ENCODE measurements at regions not wholly inside any gene's neighbourhood (a gene's known extent, or its start where the extent isn't known, plus 50 kb on each side); places are given as distances from the start of the nearest gene placed in this dataset.

DNA sequence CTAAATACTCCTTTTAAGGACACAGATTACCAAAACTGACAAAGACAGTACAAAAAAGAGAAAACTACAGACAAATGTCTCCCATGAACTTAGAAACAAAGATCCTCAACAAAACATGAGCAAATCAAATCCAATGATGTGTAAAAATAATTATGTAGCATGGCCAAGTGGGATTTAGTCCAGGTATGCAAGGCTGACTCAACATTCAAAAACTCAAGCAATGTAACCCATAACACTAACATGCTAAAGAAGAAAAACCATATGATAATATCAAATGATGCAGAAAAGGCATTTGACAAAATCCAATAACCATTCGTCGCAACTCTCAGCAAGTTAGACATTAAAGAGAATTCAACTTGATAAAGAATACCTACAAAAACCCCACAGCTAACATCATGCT is 239.0 kb upstream of the KLHL29 start:
- no peaks in the 10 kb centered on the region for H3K4me1 ChIP-seq
- no peaks in the 10 kb centered on the region for H3K9me3 ChIP-seq
- no peak overlapping the region for H3K4me3 ChIP-seq
- no peaks in the 10 kb centered on the region for H3K36me3 ChIP-seq
- no peaks in the 10 kb centered on the region for H3K27me3 ChIP-seq
- in situ Hi-C loops (cut with MboI; ENCODE audit: low sequenced_read_pairs in 4 of 4) (no loop called here), intact Hi-C loops (cut with DNase I; ENCODE audit: low total_unique reads) (no loop called here)
- H3K27ac ChIP-seq, result no peak overlapping the region
- TF ChIP-seq POLR2A (IDR thresholded peaks at IDR 0.05), result no peak
- TF ChIP-seq, protein P1, sequence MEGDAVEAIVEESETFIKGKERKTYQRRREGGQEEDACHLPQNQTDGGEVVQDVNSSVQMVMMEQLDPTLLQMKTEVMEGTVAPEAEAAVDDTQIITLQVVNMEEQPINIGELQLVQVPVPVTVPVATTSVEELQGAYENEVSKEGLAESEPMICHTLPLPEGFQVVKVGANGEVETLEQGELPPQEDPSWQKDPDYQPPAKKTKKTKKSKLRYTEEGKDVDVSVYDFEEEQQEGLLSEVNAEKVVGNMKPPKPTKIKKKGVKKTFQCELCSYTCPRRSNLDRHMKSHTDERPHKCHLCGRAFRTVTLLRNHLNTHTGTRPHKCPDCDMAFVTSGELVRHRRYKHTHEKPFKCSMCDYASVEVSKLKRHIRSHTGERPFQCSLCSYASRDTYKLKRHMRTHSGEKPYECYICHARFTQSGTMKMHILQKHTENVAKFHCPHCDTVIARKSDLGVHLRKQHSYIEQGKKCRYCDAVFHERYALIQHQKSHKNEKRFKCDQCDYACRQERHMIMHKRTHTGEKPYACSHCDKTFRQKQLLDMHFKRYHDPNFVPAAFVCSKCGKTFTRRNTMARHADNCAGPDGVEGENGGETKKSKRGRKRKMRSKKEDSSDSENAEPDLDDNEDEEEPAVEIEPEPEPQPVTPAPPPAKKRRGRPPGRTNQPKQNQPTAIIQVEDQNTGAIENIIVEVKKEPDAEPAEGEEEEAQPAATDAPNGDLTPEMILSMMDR (IDR thresholded peaks at IDR 0.05 in 4 of 5, conservative IDR thresholded peaks at IDR 0.05 in 1 of 5), result no peak
- no peak for DNase-seq
- no peak for ATAC-seq

DNA sequence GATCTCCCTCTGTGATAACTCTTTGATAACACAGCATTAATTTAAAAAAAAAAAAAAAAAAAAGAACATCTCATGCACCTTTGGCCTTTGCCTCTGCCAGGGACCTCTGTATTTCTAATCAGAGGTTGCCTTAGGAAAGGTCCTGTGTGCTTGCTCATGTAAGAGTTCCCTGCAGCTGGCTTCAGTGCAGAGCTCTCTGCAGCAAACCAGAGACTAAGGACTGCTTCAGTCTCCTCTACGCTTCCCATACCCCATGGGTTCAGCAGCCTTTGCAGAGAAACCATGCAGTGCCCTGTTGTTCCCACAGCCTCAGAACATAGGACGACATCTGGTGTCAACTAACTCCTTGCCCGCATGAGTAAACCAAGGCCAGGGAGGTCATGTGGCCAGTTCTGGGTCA is 236.6 kb upstream of the KLHL29 start:
- Histone ChIP-seq H3K27me3 (no peaks in the 10 kb centered on the region), H3K9me3 (no peaks in the 10 kb centered on the region), H3K4me1 (no peaks in the 10 kb centered on the region), H3K27ac (no peak overlapping the region), H3K36me3 (no peaks in the 10 kb centered on the region), H3K4me3 (no peak overlapping the region)
- in situ Hi-C loops (cut with MboI; ENCODE audit: low sequenced_read_pairs in 4 of 4) (no loop called here), intact Hi-C loops (cut with DNase I; ENCODE audit: low total_unique reads) (no loop called here)
- DNase-seq (no peak), ATAC-seq (no peak)
- TF ChIP-seq, protein P1 (IDR thresholded peaks at IDR 0.05 in 4 of 5, conservative IDR thresholded peaks at IDR 0.05 in 1 of 5), result no peak
- no peak for TF ChIP-seq POLR2A (IDR thresholded peaks at IDR 0.05)

DNA sequence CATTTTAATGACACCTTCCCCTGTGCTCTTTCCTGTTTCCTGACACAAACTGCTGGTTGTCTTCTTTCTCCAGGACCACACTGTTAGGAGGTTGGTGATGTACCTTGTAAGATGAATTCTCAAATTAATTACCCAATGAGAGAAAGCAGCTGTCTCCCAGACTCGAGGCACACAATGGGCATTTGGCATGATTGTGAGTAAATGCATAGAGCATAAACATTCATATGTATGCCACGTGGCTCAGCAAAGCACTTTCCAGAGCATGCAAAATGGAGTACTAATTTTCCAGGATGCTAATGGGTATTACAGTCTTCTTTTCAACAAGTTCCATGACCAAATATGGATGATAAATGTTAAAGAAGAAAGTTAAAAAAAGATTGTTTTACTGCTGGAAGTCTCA is 235.2 kb upstream of the KLHL29 start:
- no peak overlapping the region for H3K27ac ChIP-seq
- in situ Hi-C loops (cut with MboI; ENCODE audit: low sequenced_read_pairs in 4 of 4) (no loop called here), intact Hi-C loops (cut with DNase I; ENCODE audit: low total_unique reads) (no loop called here)
- TF ChIP-seq, protein P1 (IDR thresholded peaks at IDR 0.05 in 4 of 5, conservative IDR thresholded peaks at IDR 0.05 in 1 of 5), result no peak
- TF ChIP-seq POLR2A (IDR thresholded peaks at IDR 0.05), result no peak
- no peak for DNase-seq
- no peaks in the 10 kb centered on the region for H3K27me3 ChIP-seq
- no peaks in the 10 kb centered on the region for H3K9me3 ChIP-seq
- H3K4me1 ChIP-seq, result no peaks in the 10 kb centered on the region
- ATAC-seq, result no peak
- no peak overlapping the region for H3K4me3 ChIP-seq
- H3K36me3 ChIP-seq, result no peaks in the 10 kb centered on the region

DNA sequence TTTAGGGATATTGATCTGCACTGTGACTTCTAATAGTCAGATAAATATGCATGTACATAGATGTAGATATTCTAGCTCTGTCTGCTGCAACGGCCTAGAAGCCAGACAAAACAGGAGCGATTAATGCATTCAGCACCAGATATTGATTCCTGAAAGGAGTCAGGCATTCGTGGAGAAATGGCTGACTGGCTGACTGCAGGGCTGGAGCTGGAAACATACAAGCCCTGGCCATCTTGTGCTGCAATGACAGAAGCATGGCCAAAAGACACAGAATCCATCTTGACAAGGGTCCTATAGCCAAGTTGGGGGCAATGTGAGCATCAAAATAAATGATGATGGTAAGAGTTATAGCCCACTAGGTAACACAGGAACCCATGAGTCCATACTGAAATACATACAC is 231.5 kb upstream of the KLHL29 start:
- no peak for TF ChIP-seq POLR2A (IDR thresholded peaks at IDR 0.05)
- TF ChIP-seq, protein P1 (IDR thresholded peaks at IDR 0.05 in 4 of 5, conservative IDR thresholded peaks at IDR 0.05 in 1 of 5), result no peak
- no peak for ATAC-seq
- no peak for DNase-seq
- Histone ChIP-seq H3K4me3 (no peak overlapping the region), H3K27ac (no peak overlapping the region), H3K4me1 (no peaks in the 10 kb centered on the region), H3K36me3 (no peaks in the 10 kb centered on the region), H3K9me3 (no peaks in the 10 kb centered on the region), H3K27me3 (no peaks in the 10 kb centered on the region)
- intact Hi-C loops (cut with DNase I; ENCODE audit: low total_unique reads), result no loop called here
- in situ Hi-C loops (cut with MboI; ENCODE audit: low sequenced_read_pairs in 4 of 4), result no loop called here

DNA sequence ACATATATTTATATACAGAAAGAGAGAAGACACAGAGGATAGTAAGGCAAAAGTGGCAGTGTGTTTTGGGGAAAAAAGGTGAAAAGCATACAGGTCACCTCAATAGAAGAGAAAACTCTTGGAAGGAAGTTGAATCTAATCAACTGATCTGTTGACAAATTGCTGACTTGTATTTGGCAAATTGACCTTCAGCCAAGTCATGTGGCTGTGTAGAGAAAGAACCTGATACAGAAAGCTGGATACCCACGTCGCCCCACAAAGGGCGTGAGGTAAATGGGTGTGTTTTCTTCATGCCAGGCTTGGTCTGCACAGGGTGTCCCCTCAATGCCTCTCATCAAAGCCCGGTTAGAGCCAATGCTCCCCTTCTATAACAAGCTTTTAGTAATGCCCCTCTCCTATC is 230.0 kb upstream of the KLHL29 start:
- H3K9me3 ChIP-seq, result no peaks in the 10 kb centered on the region
- TF ChIP-seq POLR2A (IDR thresholded peaks at IDR 0.05), result no peak
- TF ChIP-seq, protein P1 (IDR thresholded peaks at IDR 0.05 in 4 of 5, conservative IDR thresholded peaks at IDR 0.05 in 1 of 5), result no peak
- intact Hi-C loops (cut with DNase I; ENCODE audit: low total_unique reads) (no loop called here), in situ Hi-C loops (cut with MboI; ENCODE audit: low sequenced_read_pairs in 4 of 4) (no loop called here)
- no peaks in the 10 kb centered on the region for H3K27me3 ChIP-seq
- DNase-seq (no peak), ATAC-seq (no peak)
- no peaks in the 10 kb centered on the region for H3K36me3 ChIP-seq
- H3K27ac ChIP-seq, result no peak overlapping the region
- no peak overlapping the region for H3K4me3 ChIP-seq
- no peaks in the 10 kb centered on the region for H3K4me1 ChIP-seq

Data from gastrocnemius medialis (tissue), 4 donors.